Keratinocyte (primary cell): ENCODE measurements at regions not wholly inside any gene's neighbourhood (a gene's known extent, or its start where the extent isn't known, plus 50 kb on each side); places are given as distances from the start of the nearest gene placed in this dataset.
A peak's percentile ranks its signal among the peaks of the same experiment; 100 is the strongest.

ENCODE experiments used
- DNase-seq: peaks from one replicate; pipeline ENCODE4 v3.0.0-alpha.2; 2011; ENCODE audit warnings: low read depth, missing footprints, low spot score
- FAIRE-seq: peaks from 2 replicates; lab custom pipeline; 2011; peaks lifted over from hg19 to GRCh38; lab: Jason Lieb, UNC
- H2AFZ ChIP-seq: 2 replicates; pipeline ENCODE4 v1.6.0; 2012; ENCODE audit warnings: low read length, control low read depth, inconsistent platforms; ENCODE audit not compliant: control insufficient read depth
- H3K27ac ChIP-seq: 2 replicates; pipeline ENCODE4 v1.5.1; 2011; ENCODE audit warnings: low read length; ENCODE audit not compliant: control insufficient read depth, insufficient read depth
- H3K27me3 ChIP-seq: 3 replicates; pipeline ENCODE4 v1.6.0; 2011; ENCODE audit warnings: low read length; ENCODE audit not compliant: control insufficient read depth, insufficient read depth; ENCODE audit errors: extremely low read depth
- H3K36me3 ChIP-seq, 2 experiments: 2 replicates in 1 of 2; 3 replicates in 1 of 2; pipeline ENCODE4 v1.5.1; 2011; ENCODE audit warnings: low read length in 2 of 2, mild to moderate bottlenecking in 1 of 2; ENCODE audit not compliant: control insufficient read depth in 2 of 2, insufficient read depth in 2 of 2; ENCODE audit errors: extremely low read depth in 1 of 2
- H3K4me1 ChIP-seq: 3 replicates; pipeline ENCODE4 v1.5.1; 2011; ENCODE audit warnings: low read length; ENCODE audit not compliant: control insufficient read depth, insufficient read depth; ENCODE audit errors: extremely low read depth
- H3K4me2 ChIP-seq: 3 replicates; pipeline ENCODE4 v1.6.0; 2011; ENCODE audit warnings: low read depth, low read length; ENCODE audit not compliant: control insufficient read depth, insufficient read depth; ENCODE audit errors: extremely low read depth
- H3K4me3 ChIP-seq, 3 experiments: fragments of 200-600 bp in 1 of 3; sonication (generic) in 1 of 3; 2 replicates in 2 of 3; 3 replicates in 1 of 3; pipeline ENCODE4 v1.5.1; 2011 to 2016; ENCODE audit warnings: low read length in 3 of 3, mild to moderate bottlenecking in 3 of 3, control low read depth in 2 of 3, inconsistent platforms in 1 of 3, low read depth in 1 of 3, mixed read lengths in 1 of 3, mixed run types in 1 of 3, moderate library complexity in 1 of 3; ENCODE audit not compliant: control insufficient read depth in 2 of 3, insufficient read depth in 2 of 3; ENCODE audit errors: extremely low read depth in 1 of 3
- H3K79me2 ChIP-seq: 2 replicates; pipeline ENCODE4 v1.6.0; 2012; ENCODE audit warnings: low read length; ENCODE audit not compliant: control insufficient read depth, insufficient read depth
- H3K9ac ChIP-seq: 3 replicates; pipeline ENCODE4 v1.6.0; 2011; ENCODE audit warnings: low read length; ENCODE audit not compliant: control insufficient read depth, insufficient read depth; ENCODE audit errors: extremely low read depth
- H3K9me1 ChIP-seq: 3 replicates; pipeline ENCODE4 v1.6.0; 2011; ENCODE audit warnings: low read length; ENCODE audit not compliant: control insufficient read depth, insufficient read depth; ENCODE audit errors: extremely low read depth
- H3K9me3 ChIP-seq: 2 replicates; pipeline ENCODE4 v1.5.1; 2012; ENCODE audit warnings: low read depth, low read length; ENCODE audit not compliant: control insufficient read depth
- H4K20me1 ChIP-seq: 3 replicates; pipeline ENCODE4 v1.6.0; 2011; ENCODE audit warnings: low read length; ENCODE audit not compliant: control insufficient read depth, insufficient read depth; ENCODE audit errors: extremely low read depth
- EZH2 ChIP-seq: IDR thresholded peaks from one replicate; pipeline ENCODE4 v1.6.1; 2012; ENCODE audit warnings: inconsistent platforms, mild to moderate bottlenecking, low read length, moderate library complexity
- dilution Hi-C: fragments of 300-500 bp; cut with MboI; formaldehyde crosslinking; loops from one replicate; pipeline ENCODE4 v1.7.0; 2020; ENCODE audit warnings: low sequenced_read_pairs; ENCODE audit not compliant: extremely low pct_ligation_motif_present
- TF ChIP-seq, protein P1 (sequence below), 3 experiments: IDR thresholded peaks in 1 of 3; conservative IDR thresholded peaks in 1 of 3; optimal IDR thresholded peaks in 1 of 3; 2 replicates in 2 of 3; 3 replicates in 1 of 3; pipeline versions ENCODE3 to v1.5.1; 2011; ENCODE audit warnings: low read length in 3 of 3, mild to moderate bottlenecking in 3 of 3, moderate library complexity in 2 of 3, control low read depth in 1 of 3, inconsistent platforms in 1 of 3; ENCODE audit not compliant: insufficient read depth in 2 of 3; ENCODE audit errors: extremely low read depth in 1 of 3

DNA sequence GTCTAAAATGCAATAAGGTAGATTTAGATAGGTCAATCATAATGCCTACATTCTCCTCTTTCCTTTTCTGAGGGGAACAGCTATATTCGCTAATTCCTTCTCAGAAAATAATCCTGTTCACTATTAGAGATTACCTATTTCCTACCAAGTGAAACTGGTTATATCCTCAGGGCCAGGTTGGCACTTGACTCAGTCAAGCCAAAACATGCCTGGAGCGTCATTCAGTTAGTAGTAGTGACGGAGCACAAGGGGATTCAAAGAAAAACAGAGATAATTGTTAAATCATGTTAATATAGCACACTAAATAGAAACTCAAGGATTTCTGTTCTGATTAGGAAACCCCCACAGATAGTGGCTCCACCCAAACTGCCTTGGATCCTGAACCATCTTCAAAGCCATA lies 515.4 kb upstream of the PTPRD start:
- no peaks in the 10 kb centered on the region for H3K27me3 ChIP-seq
- H3K4me3 ChIP-seq, result no peak overlapping the region
- dilution Hi-C loops, result no loop called here
- FAIRE-seq (peak; percentile 39), DNase-seq (no peak)
- H3K36me3 ChIP-seq, result no peaks in the 10 kb centered on the region
- peak overlapping the region; percentile 75 for H2AFZ ChIP-seq
- no peak overlapping the region for H3K9ac ChIP-seq
- peak overlapping the region; percentile 22 for H3K4me2 ChIP-seq
- no peaks in the 10 kb centered on the region for H3K9me3 ChIP-seq
- no peaks in the 10 kb centered on the region for H3K9me1 ChIP-seq
- peak overlapping the region; percentile 35 for H3K27ac ChIP-seq
- no peaks in the 10 kb centered on the region for H3K79me2 ChIP-seq
- no peaks in the 10 kb centered on the region for H4K20me1 ChIP-seq
- TF ChIP-seq, protein P1, sequence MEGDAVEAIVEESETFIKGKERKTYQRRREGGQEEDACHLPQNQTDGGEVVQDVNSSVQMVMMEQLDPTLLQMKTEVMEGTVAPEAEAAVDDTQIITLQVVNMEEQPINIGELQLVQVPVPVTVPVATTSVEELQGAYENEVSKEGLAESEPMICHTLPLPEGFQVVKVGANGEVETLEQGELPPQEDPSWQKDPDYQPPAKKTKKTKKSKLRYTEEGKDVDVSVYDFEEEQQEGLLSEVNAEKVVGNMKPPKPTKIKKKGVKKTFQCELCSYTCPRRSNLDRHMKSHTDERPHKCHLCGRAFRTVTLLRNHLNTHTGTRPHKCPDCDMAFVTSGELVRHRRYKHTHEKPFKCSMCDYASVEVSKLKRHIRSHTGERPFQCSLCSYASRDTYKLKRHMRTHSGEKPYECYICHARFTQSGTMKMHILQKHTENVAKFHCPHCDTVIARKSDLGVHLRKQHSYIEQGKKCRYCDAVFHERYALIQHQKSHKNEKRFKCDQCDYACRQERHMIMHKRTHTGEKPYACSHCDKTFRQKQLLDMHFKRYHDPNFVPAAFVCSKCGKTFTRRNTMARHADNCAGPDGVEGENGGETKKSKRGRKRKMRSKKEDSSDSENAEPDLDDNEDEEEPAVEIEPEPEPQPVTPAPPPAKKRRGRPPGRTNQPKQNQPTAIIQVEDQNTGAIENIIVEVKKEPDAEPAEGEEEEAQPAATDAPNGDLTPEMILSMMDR (optimal IDR thresholded peaks at IDR 0.05 in 1 of 3, IDR thresholded peaks at IDR 0.05 in 1 of 3, conservative IDR thresholded peaks at IDR 0.05 in 1 of 3; ENCODE audit: extremely low read depth in 1 of 3, insufficient read depth in 2 of 3, low read length in 3 of 3), result no peak
- TF ChIP-seq EZH2, result no peak
- H3K4me1 ChIP-seq, result peaks cover 6% of the 10 kb centered on the region

DNA sequence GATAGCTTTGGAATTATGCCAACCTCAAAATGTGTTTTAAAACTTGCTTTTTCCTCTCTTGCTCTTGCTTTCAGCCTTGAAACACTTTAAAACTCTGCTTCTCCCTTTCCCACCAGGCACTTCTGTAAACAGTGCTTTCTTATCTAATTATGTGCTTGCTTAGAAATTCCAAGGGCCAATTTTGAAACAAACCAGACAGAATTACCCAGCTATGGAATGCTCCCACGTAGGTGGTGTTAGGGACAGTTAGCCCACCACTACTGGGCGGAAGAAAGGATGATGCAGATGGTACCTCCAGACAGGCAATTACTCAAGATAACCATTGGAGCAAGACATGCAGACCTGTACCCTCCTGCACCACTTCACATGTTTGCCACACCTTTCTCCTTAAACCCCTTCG lies 523.0 kb upstream of the PTPRD start:
- Histone ChIP-seq H3K9me1 (no peaks in the 10 kb centered on the region), H2AFZ (no peak overlapping the region), H3K27ac (no peak overlapping the region), H3K36me3 (no peaks in the 10 kb centered on the region), H3K4me2 (no peak overlapping the region), H3K4me3 (no peak overlapping the region), H3K9ac (no peak overlapping the region), H3K27me3 (no peaks in the 10 kb centered on the region), H3K9me3 (no peaks in the 10 kb centered on the region), H3K4me1 (no peaks in the 10 kb centered on the region), H3K79me2 (no peaks in the 10 kb centered on the region), H4K20me1 (no peaks in the 10 kb centered on the region)
- no peak for TF ChIP-seq EZH2
- TF ChIP-seq, protein P1 (optimal IDR thresholded peaks at IDR 0.05 in 1 of 3, IDR thresholded peaks at IDR 0.05 in 1 of 3, conservative IDR thresholded peaks at IDR 0.05 in 1 of 3; ENCODE audit: extremely low read depth in 1 of 3, insufficient read depth in 2 of 3, low read length in 3 of 3), result no peak
- DNase-seq (no peak), FAIRE-seq (no peak)
- dilution Hi-C loops, result no loop called here
